Dedifferentiated amniotic fluid mesenchymal stem cell (primary cell): ENCODE measurements at regions not wholly inside any gene's neighbourhood (a gene's known extent, or its start where the extent isn't known, plus 50 kb on each side); places are given as distances from the start of the nearest gene placed in this dataset.
"Not testable (repeated sequence)": the region's sequence is repeated elsewhere in the genome, so short reads cannot be mapped to it uniquely, and the experiment has no call there.

Source experiments
- DNase-seq: peaks from one replicate; pipeline ENCODE4 v3.0.0-alpha.2; 2016; ENCODE audit errors: extremely low spot score

- not testable (repeated sequence) for DNase-seq
Measured at GRCh38 chr16:58992755-58993154, 258.6 kb upstream of the GOT2 start.

- DNase-seq: not testable (repeated sequence)
Measured at GRCh38 chr16:58983181-58983965, 249.3 kb upstream of the GOT2 start.

- no peak for DNase-seq
Measured at GRCh38 chr16:58970775-58971174, 236.7 kb upstream of the GOT2 start.

GRCh38 chr16:58963479-58963878 is 229.4 kb upstream of the GOT2 start:
- DNase-seq: no peak

DNA sequence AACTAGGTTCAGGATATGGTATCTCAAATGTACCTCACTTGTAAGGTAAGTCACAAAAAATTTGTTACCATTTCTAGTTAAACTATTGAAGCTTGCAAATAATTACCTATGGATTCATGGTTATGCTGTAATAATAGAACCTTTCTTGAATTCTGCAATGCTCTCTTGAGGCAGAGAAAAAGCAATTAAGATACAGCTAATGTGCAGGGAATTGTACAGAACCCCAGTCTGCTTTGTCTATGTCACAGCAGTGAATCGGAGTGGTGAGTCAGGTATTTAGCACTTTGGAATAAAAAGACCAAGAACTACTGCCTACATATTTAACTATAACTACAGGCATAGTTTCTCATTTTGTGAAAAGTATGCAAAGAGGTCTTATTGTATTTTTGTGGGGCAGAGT is 228.7 kb upstream of the GOT2 start:
- DNase-seq: no peak

GRCh38 chr16:58960484-58960883 is 226.4 kb upstream of the GOT2 start:
- no peak for DNase-seq

DNA sequence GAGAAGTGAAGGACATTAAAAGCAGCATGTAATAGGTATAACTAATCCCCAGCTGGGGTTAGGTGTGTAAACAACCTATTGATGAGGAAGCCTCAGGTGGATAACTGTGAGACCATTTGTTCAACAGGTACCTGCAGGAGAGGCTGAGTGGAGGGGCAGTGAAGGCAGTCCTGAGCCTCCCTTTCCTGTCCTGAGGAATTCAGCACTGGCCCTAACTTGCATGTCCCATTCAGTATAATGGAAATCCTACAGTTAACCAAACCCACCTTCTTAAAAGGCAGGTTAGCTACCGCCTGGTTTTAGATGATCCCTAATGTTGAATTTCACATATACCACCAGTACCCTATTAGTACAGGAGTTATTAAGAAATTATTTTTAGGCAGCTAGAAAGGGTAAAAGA is 225.9 kb upstream of the GOT2 start:
- no peak for DNase-seq

GRCh38 chr16:58958749-58959148 is 224.6 kb upstream of the GOT2 start:
- DNase-seq: no peak

DNA sequence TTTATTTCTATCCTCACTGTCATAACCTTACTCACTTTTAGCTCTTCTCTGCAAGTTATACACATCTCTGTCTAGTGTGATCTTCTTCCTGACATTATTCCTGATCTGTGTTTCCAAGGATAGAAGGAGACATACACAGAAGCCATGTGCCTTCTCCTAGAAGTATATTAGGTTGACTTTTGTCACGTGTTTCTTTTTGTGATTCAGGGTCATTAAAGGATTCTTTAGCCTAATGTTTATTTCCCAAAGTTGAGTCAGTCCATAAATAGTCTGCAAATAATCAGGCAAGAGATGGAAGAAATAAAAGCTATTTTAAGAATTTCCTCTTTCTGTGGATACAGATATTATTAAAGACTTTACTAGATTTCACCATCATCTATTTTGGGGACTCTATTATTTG is 214.1 kb upstream of the GOT2 start:
- no peak for DNase-seq

- no peak for DNase-seq
Measured at GRCh38 chr16:58940609-58941008, 206.5 kb upstream of the GOT2 start.

DNA sequence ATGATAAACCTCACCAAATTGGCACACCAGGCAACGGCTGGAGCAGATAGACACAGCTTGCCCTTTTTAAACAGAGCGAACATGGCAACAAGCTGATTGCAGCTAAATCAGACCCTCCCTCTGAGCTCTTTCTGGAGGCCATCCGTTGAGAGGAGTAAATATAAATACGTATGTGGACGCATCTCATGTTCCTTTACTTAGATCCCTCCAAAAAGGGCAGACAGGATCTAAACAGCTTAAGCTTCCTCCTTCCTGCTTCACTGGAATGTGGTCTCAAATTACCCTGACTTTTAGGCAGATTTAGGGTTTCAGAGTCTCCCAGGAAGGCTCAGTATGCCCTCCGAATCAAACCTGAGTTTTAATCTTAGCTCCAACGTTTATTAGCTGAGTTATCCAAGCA is 204.7 kb upstream of the GOT2 start:
- DNase-seq: no peak

DNA sequence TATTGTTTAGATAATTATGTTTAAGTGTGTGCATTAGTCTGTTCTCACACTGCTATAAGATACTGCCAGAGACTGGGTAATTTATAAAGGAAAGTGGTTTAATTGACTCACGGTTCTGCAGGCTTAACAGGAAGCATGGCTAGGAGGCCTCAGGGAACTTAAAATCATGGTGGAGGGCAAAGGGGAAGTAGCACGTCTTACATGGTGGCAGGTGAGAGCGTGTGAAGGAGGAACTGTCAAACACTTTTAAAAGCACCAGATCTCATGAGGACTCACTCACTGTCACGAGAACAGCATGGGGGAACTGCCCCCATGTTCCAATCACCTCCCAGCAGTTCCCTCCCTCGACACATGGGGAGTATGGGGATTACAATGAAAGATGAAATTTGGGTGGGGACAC is 203.5 kb upstream of the GOT2 start:
- DNase-seq: no peak

DNA sequence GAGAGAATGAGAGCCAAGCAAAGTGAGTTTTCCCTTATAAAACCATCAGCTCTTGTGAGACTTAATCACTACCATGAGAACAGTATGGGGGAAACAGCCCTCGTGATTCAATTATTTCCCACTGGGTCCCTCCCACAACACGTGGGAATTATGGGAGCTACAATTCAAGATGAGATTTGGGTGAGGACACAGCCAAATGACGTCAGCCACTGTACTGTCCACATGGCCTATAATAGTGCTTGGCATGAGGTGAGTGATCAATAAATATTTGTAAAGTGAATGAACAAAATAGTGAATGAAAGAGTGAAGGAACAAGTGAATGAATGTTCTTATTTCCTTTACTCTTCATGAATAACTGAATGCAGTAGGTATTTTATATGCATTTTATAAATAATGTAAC is 199.1 kb upstream of the GOT2 start:
- DNase-seq: no peak

DNA sequence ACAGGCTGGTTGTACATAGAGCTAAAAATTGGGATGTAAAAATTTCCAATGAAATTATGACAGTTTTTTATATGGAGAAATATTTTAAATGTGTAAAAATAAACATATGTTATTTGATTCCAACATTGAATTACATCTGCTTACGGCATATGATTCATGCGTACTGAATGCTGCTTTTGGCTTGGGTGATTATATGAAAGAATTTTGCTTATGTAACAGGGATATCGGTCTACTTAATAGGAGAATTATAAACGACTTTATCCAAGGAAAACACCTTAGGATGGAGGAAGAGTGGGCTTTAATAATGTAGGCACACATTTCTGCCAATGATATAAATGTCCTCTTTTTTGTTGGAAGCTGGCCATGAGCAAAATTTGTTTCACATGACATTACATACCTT is 197.3 kb upstream of the GOT2 start:
- peak; percentile 59 for DNase-seq

DNA sequence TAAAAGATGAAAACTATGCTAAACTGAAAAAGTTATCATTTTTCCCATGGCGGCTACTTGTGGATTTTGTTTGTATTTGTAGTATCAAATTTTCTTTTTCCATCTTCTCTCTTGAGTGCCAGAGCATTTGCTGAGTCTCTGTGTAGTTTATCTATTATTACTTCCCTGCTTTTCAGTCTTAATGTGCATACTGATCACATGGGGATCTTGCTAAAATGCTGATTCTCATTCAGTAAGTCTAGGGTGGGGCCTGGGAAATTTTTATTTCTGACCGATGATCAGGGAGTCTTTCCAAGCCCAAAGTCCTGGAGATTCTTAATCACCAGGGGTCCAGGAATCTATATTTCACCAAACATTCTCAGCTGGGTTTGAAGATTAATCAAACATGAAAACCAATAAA is 189.0 kb upstream of the GOT2 start:
- no peak for DNase-seq

DNA sequence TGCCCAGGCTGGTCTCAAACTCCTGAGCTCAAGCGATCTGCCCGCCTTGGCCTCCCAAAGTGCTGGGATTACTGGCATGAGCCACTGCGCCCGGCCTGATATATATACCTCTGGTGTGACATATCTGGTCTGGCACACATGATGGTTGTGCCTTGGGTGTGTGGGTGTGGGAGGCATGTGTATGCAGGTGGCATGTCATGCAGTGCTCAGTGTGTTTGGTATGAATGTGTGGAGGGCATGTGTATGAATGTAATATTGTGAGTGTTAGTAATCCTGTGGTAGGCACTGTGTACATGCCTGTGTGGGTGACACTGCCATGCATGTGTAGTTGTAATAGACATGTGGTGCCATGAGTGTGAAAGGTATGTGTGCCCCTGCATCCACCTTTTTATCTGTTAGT is 179.3 kb upstream of the GOT2 start:
- DNase-seq: no peak

DNA sequence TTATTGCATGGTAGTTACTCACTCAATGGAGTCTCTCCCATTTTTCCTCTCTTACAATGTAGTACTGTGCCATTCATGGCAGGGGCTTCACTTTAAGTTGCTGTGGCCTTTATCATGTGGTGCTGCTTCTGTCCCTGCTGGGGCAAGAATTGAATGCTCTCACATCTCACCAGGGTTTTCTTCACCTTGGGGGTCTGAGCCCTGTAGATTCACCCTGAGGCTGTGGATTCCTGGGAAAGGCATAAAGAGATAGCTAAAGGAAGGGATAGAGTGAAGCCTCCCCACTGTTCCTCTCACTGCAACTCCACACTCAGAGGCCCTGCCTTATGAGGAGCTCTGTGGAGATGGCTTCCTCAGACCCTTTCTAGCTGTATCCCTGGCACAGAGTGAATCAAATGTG is 178.5 kb upstream of the GOT2 start:
- no peak for DNase-seq

DNA sequence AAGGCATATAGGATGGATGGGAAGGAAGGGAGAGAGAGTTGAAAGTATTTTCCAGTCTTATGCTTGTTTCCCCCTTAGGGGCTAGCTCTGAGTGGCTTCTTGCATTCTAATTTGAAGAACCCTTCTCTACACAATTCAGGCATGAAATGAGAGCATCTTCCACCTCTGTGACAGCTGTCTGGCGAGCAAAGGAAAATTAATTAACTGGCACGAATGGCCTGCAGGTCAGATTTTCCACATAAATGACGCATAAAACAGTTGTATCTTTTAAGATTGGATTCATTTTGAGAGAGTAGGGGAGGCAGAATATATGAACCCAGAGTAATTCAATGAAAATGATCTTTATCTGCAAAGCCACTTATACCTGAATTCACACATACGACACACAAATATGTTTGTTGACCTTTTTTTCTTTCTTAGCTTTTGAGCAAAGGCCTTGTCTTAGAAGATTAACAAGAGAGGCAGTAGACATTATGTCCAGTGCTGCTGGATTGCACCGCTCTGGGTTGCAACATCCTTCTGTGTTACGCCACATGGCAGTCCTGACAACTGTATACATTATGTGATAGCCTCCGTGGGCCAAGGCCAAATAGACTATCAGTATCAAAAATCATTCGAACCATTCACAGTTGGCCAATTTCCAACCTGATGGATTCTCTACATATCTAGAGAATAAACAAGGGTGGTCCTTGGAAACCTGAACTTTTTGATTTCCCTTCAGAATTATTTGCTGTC is 173.0 kb upstream of the GOT2 start:
- no peak for DNase-seq

DNA sequence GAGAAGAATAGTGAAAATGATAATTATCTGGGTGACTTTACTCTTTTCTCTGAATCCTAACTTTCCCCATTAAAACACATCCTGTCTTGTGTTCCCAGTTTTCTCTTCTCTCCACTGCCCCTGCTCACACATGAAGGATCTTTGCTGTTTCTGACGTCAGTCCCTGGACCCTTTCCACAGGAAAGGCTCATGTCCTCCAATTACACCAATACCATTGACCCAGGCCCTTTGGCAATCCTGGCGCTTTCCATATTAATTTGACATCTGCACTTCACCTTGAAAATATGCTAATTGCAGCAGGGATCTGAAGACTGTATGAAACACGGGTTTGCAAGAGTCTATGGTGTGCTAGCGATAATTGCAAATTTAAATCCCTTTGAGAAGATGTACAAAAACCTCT is 170.2 kb upstream of the GOT2 start:
- DNase-seq: no peak

DNA sequence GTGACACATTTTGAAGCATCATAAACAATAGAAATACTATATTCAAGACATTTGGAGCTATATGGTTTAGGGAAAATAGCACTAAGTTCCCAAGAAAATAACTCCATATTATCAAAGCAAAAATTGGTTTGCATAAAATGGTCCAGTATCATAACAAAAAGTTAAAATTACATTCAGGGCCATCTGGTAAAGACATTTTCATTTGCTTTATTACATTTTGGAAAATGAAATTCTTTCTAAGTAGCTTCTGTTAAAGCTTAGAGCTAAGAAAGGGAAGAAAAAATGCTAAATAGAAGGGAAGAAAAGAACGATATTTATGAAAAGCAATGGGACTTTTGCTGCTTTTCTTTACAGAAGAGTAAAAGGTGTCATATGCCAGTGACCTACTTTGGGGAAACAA is 155.4 kb upstream of the GOT2 start:
- DNase-seq: no peak

DNA sequence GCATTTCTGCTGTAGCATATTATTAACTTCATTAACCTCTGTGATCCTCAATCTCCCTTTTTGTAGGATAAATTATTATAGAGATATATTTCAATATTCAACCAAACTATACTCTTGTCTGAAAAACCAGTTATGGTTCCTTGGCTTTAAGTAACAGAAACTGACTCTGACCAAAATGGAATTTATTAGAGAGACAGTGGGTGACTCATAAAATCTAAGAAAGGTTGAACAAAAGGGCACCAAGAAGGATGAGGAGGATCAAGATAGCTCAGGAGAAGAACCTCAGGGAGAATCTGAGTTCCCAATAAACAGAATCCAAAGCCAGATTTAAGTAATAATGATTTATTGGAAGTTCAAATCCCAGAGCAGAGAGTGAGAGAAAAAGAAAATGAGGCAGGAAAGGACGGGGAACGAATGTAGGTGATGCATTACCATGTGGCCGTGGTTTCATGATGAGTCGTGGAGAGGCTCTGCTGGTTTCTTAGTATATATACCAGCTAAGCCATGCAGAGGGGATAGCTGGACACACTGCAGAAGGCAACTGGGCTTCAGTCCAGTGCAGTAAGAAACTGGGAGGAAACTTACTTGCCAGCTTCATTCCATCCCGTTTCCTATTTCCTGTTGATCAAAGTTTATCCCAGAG is 151.5 kb upstream of the GOT2 start:
- no peak for DNase-seq

DNA sequence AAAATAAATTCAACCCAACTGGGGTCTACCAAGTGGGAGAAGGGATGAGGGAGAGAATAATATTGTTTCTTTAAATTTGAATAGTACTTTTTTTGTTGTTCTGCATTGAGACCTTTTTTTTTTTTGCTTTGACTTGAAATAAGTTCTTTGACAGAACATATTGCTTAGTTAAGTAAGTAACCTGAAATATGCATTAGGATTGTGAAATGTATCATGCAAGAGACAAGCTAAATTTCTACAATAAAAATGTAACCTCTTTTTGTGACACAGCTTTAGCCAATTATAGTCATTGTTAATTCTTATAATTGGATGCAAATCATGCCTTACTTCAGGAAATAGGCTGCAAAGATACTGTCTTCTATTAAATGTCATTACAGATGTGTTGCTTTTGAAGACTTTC is 150.0 kb upstream of the GOT2 start:
- DNase-seq: no peak

DNA sequence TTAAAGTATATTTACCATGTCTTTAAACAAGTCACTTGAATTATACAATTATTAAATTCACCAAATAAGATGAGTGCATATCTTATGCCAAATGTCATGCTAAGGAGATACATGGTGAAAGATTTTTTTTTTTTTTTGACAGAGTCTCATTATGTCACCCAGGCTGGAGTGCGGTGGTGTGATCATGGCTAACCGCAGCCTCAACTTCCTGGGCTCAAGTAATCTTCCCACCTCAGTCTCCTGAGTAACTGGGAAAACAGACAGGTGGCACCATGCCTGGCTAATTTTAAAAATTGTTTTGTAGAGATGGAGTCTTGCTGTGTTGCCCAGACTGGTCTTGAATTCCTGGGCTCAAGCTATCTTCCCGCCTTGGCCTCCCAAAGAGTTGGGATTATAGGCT is 149.0 kb upstream of the GOT2 start:
- DNase-seq: no peak
